ENCODE measurements at regions not wholly inside any gene's neighbourhood (a gene's known extent, or its start where the extent isn't known, plus 50 kb on each side); places are given as distances from the start of the nearest gene placed in this dataset.

DNA sequence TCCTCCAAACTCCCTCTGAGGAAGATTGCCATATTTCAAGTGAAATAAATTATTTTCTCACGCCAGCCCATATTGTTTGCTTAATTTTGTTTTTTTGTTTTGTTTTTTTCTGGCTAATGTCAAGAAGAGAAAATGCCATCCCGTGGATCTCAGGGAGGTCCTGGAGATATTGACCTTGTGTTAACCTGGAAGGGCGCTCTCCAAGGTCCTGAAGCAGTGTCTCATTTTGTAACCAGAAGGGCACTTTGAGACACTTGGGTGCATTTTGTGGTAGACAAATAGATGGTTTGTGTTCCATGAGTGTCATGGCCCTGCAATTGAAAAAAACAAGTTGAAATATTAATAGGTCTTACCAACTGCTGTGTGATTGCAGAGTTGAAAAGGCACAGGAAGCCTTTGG, 268.9 kb downstream of the SUDS3 start:
- FAIRE-seq: no peak
- TF ChIP-seq PAX5 (IDR thresholded peaks at IDR 0.05; ENCODE audit: insufficient read depth, low read length, severe bottlenecking) (no peak), POU2F2 (IDR thresholded peaks at IDR 0.05; ENCODE audit: low read depth, low read length) (no peak), SPI1 (IDR thresholded peaks at IDR 0.05; ENCODE audit: low read depth, low read length) (no peak), POLR2AphosphoS5 (IDR thresholded peaks at IDR 0.05; ENCODE audit: low read depth, low read length) (no peak), POLR2A (IDR thresholded peaks at IDR 0.05; ENCODE audit: low read depth, low read length) (no peak)
- DNase-seq (ENCODE audit: insufficient read length, low spot score): no peak

GRCh38 chr12:118649765-118650585, 273.6 kb downstream of the SUDS3 start:
- no peak for TF ChIP-seq PAX5 (IDR thresholded peaks at IDR 0.05; ENCODE audit: insufficient read depth, low read length, severe bottlenecking)
- TF ChIP-seq TAF1 (IDR thresholded peaks at IDR 0.05; ENCODE audit: low read depth, low read length): no peak
- TF ChIP-seq POLR2A (IDR thresholded peaks at IDR 0.05; ENCODE audit: low read depth, low read length): no peak
- TF ChIP-seq SPI1 (IDR thresholded peaks at IDR 0.05; ENCODE audit: low read depth, low read length): no peak
- TF ChIP-seq POLR2AphosphoS5 (IDR thresholded peaks at IDR 0.05; ENCODE audit: low read depth, low read length): no peak
- TF ChIP-seq POU2F2 (IDR thresholded peaks at IDR 0.05; ENCODE audit: low read depth, low read length): no peak
- no peak for DNase-seq (ENCODE audit: insufficient read length, low spot score)
- no peak for FAIRE-seq

GRCh38 chr12:118650586-118650960, 274.2 kb downstream of the SUDS3 start:
- no peak for TF ChIP-seq POU2F2 (IDR thresholded peaks at IDR 0.05; ENCODE audit: low read depth, low read length)
- no peak for TF ChIP-seq SPI1 (IDR thresholded peaks at IDR 0.05; ENCODE audit: low read depth, low read length)
- TF ChIP-seq PAX5 (IDR thresholded peaks at IDR 0.05; ENCODE audit: insufficient read depth, low read length, severe bottlenecking): no peak
- TF ChIP-seq POLR2A (IDR thresholded peaks at IDR 0.05; ENCODE audit: low read depth, low read length): no peak
- no peak for TF ChIP-seq POLR2AphosphoS5 (IDR thresholded peaks at IDR 0.05; ENCODE audit: low read depth, low read length)
- no peak for TF ChIP-seq TAF1 (IDR thresholded peaks at IDR 0.05; ENCODE audit: low read depth, low read length)
- FAIRE-seq: no peak
- DNase-seq (ENCODE audit: insufficient read length, low spot score): no peak

GRCh38 chr12:118651487-118651886, 275.1 kb downstream of the SUDS3 start:
- TF ChIP-seq POU2F2 (IDR thresholded peaks at IDR 0.05; ENCODE audit: low read depth, low read length) (no peak), POLR2A (IDR thresholded peaks at IDR 0.05; ENCODE audit: low read depth, low read length) (no peak), SPI1 (IDR thresholded peaks at IDR 0.05; ENCODE audit: low read depth, low read length) (no peak), PAX5 (IDR thresholded peaks at IDR 0.05; ENCODE audit: insufficient read depth, low read length, severe bottlenecking) (no peak), TAF1 (IDR thresholded peaks at IDR 0.05; ENCODE audit: low read depth, low read length) (no peak), POLR2AphosphoS5 (IDR thresholded peaks at IDR 0.05; ENCODE audit: low read depth, low read length) (no peak)

DNA sequence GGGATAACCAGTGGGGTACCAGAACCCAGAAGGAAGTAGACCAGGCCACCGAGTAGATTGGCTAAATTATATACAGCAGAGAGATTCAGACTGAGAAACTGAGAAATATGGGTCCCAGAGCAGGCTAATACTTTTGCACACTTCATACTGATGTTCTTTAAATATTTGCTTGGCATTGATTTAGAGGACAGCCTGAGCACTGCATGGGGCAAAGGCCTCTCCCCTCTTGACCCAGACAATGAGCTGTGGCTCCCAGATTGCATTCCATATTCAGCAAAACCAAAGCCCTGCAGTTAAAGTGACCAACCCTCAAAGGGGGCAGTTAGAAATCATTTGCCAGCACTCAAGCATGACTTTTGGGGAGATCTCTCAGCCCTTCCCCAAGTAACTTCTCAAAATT, 279.2 kb downstream of the SUDS3 start:
- DNase-seq (ENCODE audit: insufficient read length, low spot score): no peak
- TF ChIP-seq SPI1 (IDR thresholded peaks at IDR 0.05; ENCODE audit: low read depth, low read length): no peak
- FAIRE-seq: no peak

More at GRCh38 chr12:118651487-118651886, 275.1 kb downstream of the SUDS3 start:
- DNase-seq (ENCODE audit: insufficient read length, low spot score) (no peak), FAIRE-seq (no peak)

DNA sequence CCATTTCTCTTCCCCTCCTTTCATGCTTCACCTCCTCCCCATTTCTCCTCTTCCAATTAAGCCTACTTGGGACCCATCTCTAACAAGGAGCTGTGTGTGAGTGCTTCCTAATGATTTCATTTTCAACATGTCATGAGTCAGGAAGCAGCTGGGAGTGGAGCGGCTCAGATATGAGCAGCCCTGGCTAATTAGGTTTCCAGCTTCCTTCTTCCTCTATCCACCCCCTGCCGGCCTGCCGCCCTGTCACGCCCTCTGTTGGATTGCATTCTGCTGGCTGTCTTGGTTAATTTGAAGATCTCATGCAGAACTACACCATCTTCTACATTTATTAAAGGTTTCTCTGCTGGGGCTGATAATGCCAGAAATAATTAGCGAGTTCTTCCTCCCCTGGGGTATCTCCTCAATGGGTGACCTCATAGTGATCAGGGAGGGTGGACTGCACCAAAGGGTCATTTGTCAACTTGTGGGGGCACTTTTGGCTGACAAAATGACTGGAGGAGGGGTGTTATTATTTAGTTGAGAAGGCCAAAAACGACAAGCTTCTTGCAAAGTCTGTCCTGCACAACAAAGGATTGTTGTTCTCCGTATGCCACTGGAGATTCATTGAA, 300.9 kb upstream of the SRRM4 start:
- no peak for FAIRE-seq
- no peak for DNase-seq (ENCODE audit: insufficient read length, low spot score)
- TF ChIP-seq POLR2A (IDR thresholded peaks at IDR 0.05; ENCODE audit: low read depth, low read length) (no peak), POU2F2 (IDR thresholded peaks at IDR 0.05; ENCODE audit: low read depth, low read length) (no peak), SPI1 (IDR thresholded peaks at IDR 0.05; ENCODE audit: low read depth, low read length) (no peak), TAF1 (IDR thresholded peaks at IDR 0.05; ENCODE audit: low read depth, low read length) (no peak), PAX5 (IDR thresholded peaks at IDR 0.05; ENCODE audit: insufficient read depth, low read length, severe bottlenecking) (no peak), POLR2AphosphoS5 (IDR thresholded peaks at IDR 0.05; ENCODE audit: low read depth, low read length) (no peak)

GRCh38 chr12:118682656-118683055, 298.7 kb upstream of the SRRM4 start:
- DNase-seq (ENCODE audit: insufficient read length, low spot score) (no peak), FAIRE-seq (no peak)
- TF ChIP-seq PAX5 (IDR thresholded peaks at IDR 0.05; ENCODE audit: insufficient read depth, low read length, severe bottlenecking) (no peak), POLR2A (IDR thresholded peaks at IDR 0.05; ENCODE audit: low read depth, low read length) (no peak), TAF1 (IDR thresholded peaks at IDR 0.05; ENCODE audit: low read depth, low read length) (no peak), POU2F2 (IDR thresholded peaks at IDR 0.05; ENCODE audit: low read depth, low read length) (no peak), SPI1 (IDR thresholded peaks at IDR 0.05; ENCODE audit: low read depth, low read length) (peak; percentile 86), POLR2AphosphoS5 (IDR thresholded peaks at IDR 0.05; ENCODE audit: low read depth, low read length) (no peak)

GRCh38 chr12:118685983-118686607, 295.2 kb upstream of the SRRM4 start:
- TF ChIP-seq POLR2AphosphoS5 (IDR thresholded peaks at IDR 0.05; ENCODE audit: low read depth, low read length): no peak
- no peak for TF ChIP-seq PAX5 (IDR thresholded peaks at IDR 0.05; ENCODE audit: insufficient read depth, low read length, severe bottlenecking)
- no peak for TF ChIP-seq POLR2A (IDR thresholded peaks at IDR 0.05; ENCODE audit: low read depth, low read length)
- TF ChIP-seq SPI1 (IDR thresholded peaks at IDR 0.05; ENCODE audit: low read depth, low read length): no peak
- no peak for TF ChIP-seq TAF1 (IDR thresholded peaks at IDR 0.05; ENCODE audit: low read depth, low read length)
- TF ChIP-seq POU2F2 (IDR thresholded peaks at IDR 0.05; ENCODE audit: low read depth, low read length): no peak

DNA sequence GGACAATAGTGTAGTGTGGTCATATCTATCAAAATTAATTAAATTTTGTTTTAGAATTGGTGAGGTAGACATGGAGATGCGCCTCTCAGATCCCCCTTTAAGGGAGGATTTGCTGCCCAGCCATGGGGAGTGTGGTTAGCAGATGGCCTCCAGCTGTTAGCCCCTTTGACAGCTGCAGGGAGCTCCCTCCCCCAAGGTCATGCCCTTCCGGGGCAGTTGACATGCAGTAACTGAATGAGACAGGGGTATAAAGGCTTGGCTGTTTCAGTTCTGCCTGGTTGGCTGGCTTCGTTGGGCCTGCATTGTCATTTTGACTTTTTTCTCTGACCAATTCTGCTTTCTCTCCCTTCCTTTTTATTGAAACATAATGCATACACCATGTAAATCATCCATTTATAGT, 291.5 kb upstream of the SRRM4 start:
- TF ChIP-seq PAX5 (IDR thresholded peaks at IDR 0.05; ENCODE audit: insufficient read depth, low read length, severe bottlenecking): no peak
- TF ChIP-seq POLR2AphosphoS5 (IDR thresholded peaks at IDR 0.05; ENCODE audit: low read depth, low read length): no peak
- no peak for TF ChIP-seq TAF1 (IDR thresholded peaks at IDR 0.05; ENCODE audit: low read depth, low read length)
- TF ChIP-seq POLR2A (IDR thresholded peaks at IDR 0.05; ENCODE audit: low read depth, low read length): no peak
- TF ChIP-seq POU2F2 (IDR thresholded peaks at IDR 0.05; ENCODE audit: low read depth, low read length): no peak
- no peak for TF ChIP-seq SPI1 (IDR thresholded peaks at IDR 0.05; ENCODE audit: low read depth, low read length)
- FAIRE-seq (no peak), DNase-seq (ENCODE audit: insufficient read length, low spot score) (no peak)

More at GRCh38 chr12:118685983-118686607, 295.2 kb upstream of the SRRM4 start:
- DNase-seq (ENCODE audit: insufficient read length, low spot score): no peak
- FAIRE-seq: no peak

Measured in GM12891 (cell line).